Heart right ventricle (tissue), 16 donors: ENCODE measurements at regions not wholly inside any gene's neighbourhood (a gene's known extent, or its start where the extent isn't known, plus 50 kb on each side); places are given as distances from the start of the nearest gene placed in this dataset.

ENCODE experiments used
- ATAC-seq, 8 donors: fragments of 200-7000 bp; cut with Tn5 transposase; one replicate each; pipeline ENCODE4 v1.9.1; 2020; ENCODE audit warnings: mild to moderate bottlenecking in 8 of 8, moderate library complexity in 8 of 8, moderate number of reproducible peaks in 1 of 8
- DNase-seq, 2 donors: peaks; one replicate each; pipeline ENCODE4 v3.0.0-alpha.2; 2020
- H3K27ac ChIP-seq, 10 donors: fragments of 200-600 bp; sonication (generic) in 2 of 10; one replicate each; pipeline versions ENCODE4 v1.5.0 to v1.8.0; 2020 to 2022; ENCODE audit warnings: mild to moderate bottlenecking in 3 of 10
- H3K27me3 ChIP-seq, 7 donors: fragments of 200-600 bp; one replicate each; pipeline ENCODE4 v1.8.0; 2021 to 2022; ENCODE audit warnings: mild to moderate bottlenecking in 2 of 7
- H3K36me3 ChIP-seq, 9 donors: fragments of 200-600 bp; sonication (generic) in 1 of 9; one replicate each; pipeline versions ENCODE4 v1.5.0 to v1.8.0; 2020 to 2022; ENCODE audit warnings: mild to moderate bottlenecking in 2 of 9
- H3K4me1 ChIP-seq, 9 donors: fragments of 200-600 bp; sonication (generic) in 1 of 9; one replicate each; pipeline versions ENCODE4 v1.5.0 to v1.8.0; 2020 to 2022; ENCODE audit warnings: mild to moderate bottlenecking in 4 of 9
- H3K4me3 ChIP-seq, 10 donors: fragments of 200-600 bp; sonication (generic) in 2 of 10; one replicate each; pipeline versions ENCODE4 v1.5.0 to v1.8.0; 2020 to 2022; ENCODE audit warnings: mild to moderate bottlenecking in 7 of 10, moderate library complexity in 2 of 10
- H3K9me3 ChIP-seq, 11 donors: fragments of 200-600 bp in 10 of 11; sonication (generic) in 2 of 11; one replicate each; pipeline versions ENCODE4 v1.5.0 to v1.8.0; 2013 to 2022; ENCODE audit warnings: mild to moderate bottlenecking in 2 of 11, control low read depth in 1 of 11, moderate library complexity in 1 of 11
- CTCF ChIP-seq, 9 donors: fragments of 200-600 bp; sonication (generic) in 2 of 9; IDR thresholded peaks; one replicate each; pipeline versions ENCODE4 v1.5.0 to v1.8.0; 2021 to 2022; ENCODE audit warnings: antibody characterized with exemption in 9 of 9, mild to moderate bottlenecking in 5 of 9, moderate library complexity in 1 of 9
- WGBS, 2 donors: extraction: QIAGEN DNeasy Blood & Tissue Kit; methylation state at CpG; one replicate each; pipeline ENCODE4 v1.1.7; 2013; ENCODE audit warnings: inconsistent platforms in 1 of 2; 5-methylcytosine and 5-hydroxymethylcytosine counted together
- intact Hi-C, 10 donors: fragments of 100-400 bp; cut with DNase I; formaldehyde crosslinking; loops; one replicate each; pipeline versions ENCODE4 v1.11.1 to v1.14.2; 2022
- donor health status: Arrhythmogenic right ventricular cardiomyopathy.
- donor health status: ischemic (EF 13 %, LVEDD 7.1; RV severe dilation, severe dysfunction).
- donor health status: healthy with polysubstance abuse.
- donor health status: DM: no; HTN: yes; CAD: no.
- donor health status: DM: no; HTN: no; CAD: no.
- donor health status: ischemic (EF 25% LVEDD 6.9; RV normal size, moderate dysfunction).
- donor health status: ischemic (EF 25% LVEDD 5.7; RV mildly dilated, moderate dysfunction).
- donor health status: healthy.
- donor health status: DM: yes; HTN: yes; CAD: no.
- donor health status: Ischemic cardiomyopathy.
- donor health status: ischemic (EF 35%, LVEDD 5.7; RV mildly dilated, moderate dysfunction).
- donor health status: nonischemic (EF 11% LVEDD 7.7; RV severe dilation, severe dysfunction).
- donor health status: DM: yes; HTN: yes; CAD: no.
- donor health status: PGD.
- donor health status: ischemic (EF 29% LVEDD 5.4; RV normal size, mild dysfunction).
- donor health status: nonischemic (EF 23%, LVEDD 6.1; RV moderate dilation, normal function).

GRCh38 chr15:94546808-94547207 lies 315.4 kb downstream of the MCTP2 start:
- H3K4me1 ChIP-seq = no peaks in the 10 kb centered on the region
- H3K27ac ChIP-seq = no peak overlapping the region
- no peak for TF ChIP-seq CTCF (IDR thresholded peaks at IDR 0.05)
- intact Hi-C loops = no loop called here
- H3K36me3 ChIP-seq = no peaks in the 10 kb centered on the region
- no peak overlapping the region for H3K4me3 ChIP-seq
- H3K9me3 ChIP-seq = no peaks in the 10 kb centered on the region
- 50 to 55% methylated on average over 2 of the region's 2 CpGs for WGBS, 2 donors
- no peak for DNase-seq
- ATAC-seq = no peak
- H3K27me3 ChIP-seq = peaks cover 0 to 3% (median 0%) of the 10 kb centered on the region in 7 donors

- no peaks in the 10 kb centered on the region for H3K36me3 ChIP-seq
- 74 to 76% methylated on average over 6 of the region's 6 CpGs for WGBS, 2 donors
Observed at GRCh38 chr15:94547711-94548110, 316.4 kb downstream of the MCTP2 start.

GRCh38 chr15:94555841-94556519 lies 324.6 kb downstream of the MCTP2 start:
- Histone ChIP-seq H3K4me1 (no peaks in the 10 kb centered on the region), H3K27me3 (peaks cover 0 to 3% (median 0%) of the 10 kb centered on the region in 7 donors), H3K4me3 (no peak overlapping the region), H3K27ac (no peak overlapping the region), H3K9me3 (no peaks in the 10 kb centered on the region), H3K36me3 (no peaks in the 10 kb centered on the region)
- intact Hi-C loops = no loop called here
- TF ChIP-seq CTCF (IDR thresholded peaks at IDR 0.05) = no peak
- no peak for DNase-seq
- 88 to 91% methylated on average over 2 of the region's 2 CpGs for WGBS, 2 donors
- ATAC-seq = no peak

More at GRCh38 chr15:94547711-94548110, 316.4 kb downstream of the MCTP2 start:
- Histone ChIP-seq H3K9me3 (no peaks in the 10 kb centered on the region), H3K4me3 (no peak overlapping the region), H3K27ac (no peak overlapping the region), H3K4me1 (no peaks in the 10 kb centered on the region), H3K27me3 (peaks cover 0 to 3% (median 0%) of the 10 kb centered on the region in 7 donors)
- no peak for TF ChIP-seq CTCF (IDR thresholded peaks at IDR 0.05)
- intact Hi-C loops = no loop called here
- no peak for ATAC-seq
- no peak for DNase-seq

GRCh38 chr15:94561036-94561689 lies 329.8 kb downstream of the MCTP2 start:
- peaks cover 0 to 3% (median 0%) of the 10 kb centered on the region in 7 donors for H3K27me3 ChIP-seq
- no peaks in the 10 kb centered on the region for H3K36me3 ChIP-seq
- intact Hi-C loops = no loop called here
- no peak for DNase-seq
- peaks cover 0 to 27% (median 0%) of the 10 kb centered on the region in 11 donors for H3K9me3 ChIP-seq
- H3K4me1 ChIP-seq = no peaks in the 10 kb centered on the region
- TF ChIP-seq CTCF (IDR thresholded peaks at IDR 0.05) = no peak
- no peak for ATAC-seq
- 88 to 94% methylated on average over 4 of the region's 4 CpGs for WGBS, 2 donors
- H3K4me3 ChIP-seq = no peak overlapping the region
- no peak overlapping the region for H3K27ac ChIP-seq
